ENCODE measurements at regions not wholly inside any gene's neighbourhood (a gene's known extent, or its start where the extent isn't known, plus 50 kb on each side); places are given as distances from the start of the nearest gene placed in this dataset.

GRCh38 chr11:19338375-19338774 lies 97.6 kb upstream of the E2F8 start:
- H3K4me1 ChIP-seq (ENCODE audit: control insufficient read depth in 5 of 5, insufficient read depth in 5 of 5, low read length in 5 of 5): peaks cover 0 to 1% (median 0%) of the 10 kb centered on the region in 5 donors
- H3K9ac ChIP-seq (ENCODE audit: insufficient read depth in 1 of 2, low read length in 2 of 2): no peak overlapping the region
- 70 to 73% methylated on average over 3 of the region's 3 CpGs for WGBS, 2 donors
- H3K27me3 ChIP-seq (ENCODE audit: control insufficient read depth in 3 of 3, insufficient read depth in 3 of 3, low read length in 2 of 3): peaks cover 0 to 83% (median 77%) of the 10 kb centered on the region in 3 donors
- H3K4me3 ChIP-seq: no peak overlapping the region
- no peak overlapping the region for H3K27ac ChIP-seq (ENCODE audit: low read depth in 1 of 2, low read length in 1 of 2)
- ATAC-seq (ENCODE audit: insufficient read depth, low FRiP score) (no peak), DNase-seq (no peak)
- no peaks in the 10 kb centered on the region for H3K9me3 ChIP-seq (ENCODE audit: control insufficient read depth in 4 of 4, insufficient read depth in 3 of 4, low read length in 3 of 4)
- no peaks in the 10 kb centered on the region for H3K36me3 ChIP-seq (ENCODE audit: control insufficient read depth in 4 of 4, insufficient read depth in 4 of 4, low read length in 4 of 4)
- no peak for TF ChIP-seq CTCF (IDR thresholded peaks at IDR 0.05; ENCODE audit: control extremely low read depth, extremely low read depth)

DNA sequence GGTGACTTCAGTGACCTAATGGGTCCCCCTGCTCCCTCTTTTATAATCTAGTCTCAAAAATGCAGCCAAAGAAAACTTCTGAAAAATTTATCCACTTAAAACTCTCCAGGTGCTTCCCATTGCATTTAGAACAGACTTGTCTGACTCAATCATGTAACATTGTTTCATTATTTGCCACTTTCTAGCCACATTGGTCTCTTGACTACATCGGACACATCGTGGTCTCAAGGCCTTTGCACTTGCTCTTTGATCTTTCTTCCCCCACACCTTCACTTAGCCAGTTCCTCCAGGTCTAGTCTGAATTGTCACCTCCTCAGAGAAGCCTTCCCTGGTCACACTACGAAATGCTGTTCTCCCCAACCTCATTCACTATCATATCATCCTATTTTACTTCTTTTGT lies 97.0 kb upstream of the E2F8 start:
- Histone ChIP-seq H3K36me3 (ENCODE audit: control insufficient read depth in 4 of 4, insufficient read depth in 4 of 4, low read length in 4 of 4) (no peaks in the 10 kb centered on the region), H3K4me1 (ENCODE audit: control insufficient read depth in 5 of 5, insufficient read depth in 5 of 5, low read length in 5 of 5) (peaks cover 0 to 1% (median 0%) of the 10 kb centered on the region in 5 donors), H3K4me3 (no peak overlapping the region), H3K27ac (ENCODE audit: low read depth in 1 of 2, low read length in 1 of 2) (no peak overlapping the region), H3K9me3 (ENCODE audit: control insufficient read depth in 4 of 4, insufficient read depth in 3 of 4, low read length in 3 of 4) (no peaks in the 10 kb centered on the region), H3K27me3 (ENCODE audit: control insufficient read depth in 3 of 3, insufficient read depth in 3 of 3, low read length in 2 of 3) (peaks cover 0 to 79% (median 71%) of the 10 kb centered on the region in 3 donors), H3K9ac (ENCODE audit: insufficient read depth in 1 of 2, low read length in 2 of 2) (no peak overlapping the region)
- no peak for DNase-seq
- no peak for ATAC-seq (ENCODE audit: insufficient read depth, low FRiP score)
- TF ChIP-seq CTCF (IDR thresholded peaks at IDR 0.05; ENCODE audit: control extremely low read depth, extremely low read depth): no peak
- 77 to 84% methylated on average over 3 of the region's 3 CpGs for WGBS, 2 donors

DNA sequence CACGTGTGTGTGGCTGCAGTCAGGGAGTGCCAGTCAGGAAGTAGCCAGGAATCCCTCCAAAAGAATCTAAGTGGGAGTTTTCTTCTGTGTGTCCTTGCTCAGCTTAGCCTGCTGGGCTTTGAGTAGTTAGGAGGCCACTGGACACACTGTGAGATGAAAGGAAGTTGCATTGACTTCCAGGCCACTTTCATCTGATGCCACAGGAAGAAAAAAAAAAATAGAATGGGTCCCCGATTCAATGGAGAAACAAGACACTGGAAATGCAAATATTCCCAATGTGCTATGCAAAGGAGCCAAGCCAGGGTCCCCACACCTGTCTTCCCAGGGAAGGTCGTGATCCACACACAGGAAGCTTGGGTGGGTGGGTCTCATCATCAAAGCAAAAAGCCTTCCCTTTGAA lies 95.6 kb upstream of the E2F8 start:
- no peak overlapping the region for H3K9ac ChIP-seq (ENCODE audit: insufficient read depth in 1 of 2, low read length in 2 of 2)
- H3K27ac ChIP-seq (ENCODE audit: low read depth in 1 of 2, low read length in 1 of 2): no peak overlapping the region
- H3K36me3 ChIP-seq (ENCODE audit: control insufficient read depth in 4 of 4, insufficient read depth in 4 of 4, low read length in 4 of 4): no peaks in the 10 kb centered on the region
- peaks cover 0 to 2% (median under 1%) of the 10 kb centered on the region in 5 donors for H3K4me1 ChIP-seq (ENCODE audit: control insufficient read depth in 5 of 5, insufficient read depth in 5 of 5, low read length in 5 of 5)
- WGBS, 2 donors: 37 to 48% methylated on average over 3 of the region's 3 CpGs
- H3K4me3 ChIP-seq: no peak overlapping the region
- ATAC-seq (ENCODE audit: insufficient read depth, low FRiP score) (no peak), DNase-seq (no peak)
- no peak for TF ChIP-seq CTCF (IDR thresholded peaks at IDR 0.05; ENCODE audit: control extremely low read depth, extremely low read depth)
- H3K9me3 ChIP-seq (ENCODE audit: control insufficient read depth in 4 of 4, insufficient read depth in 3 of 4, low read length in 3 of 4): no peaks in the 10 kb centered on the region
- peaks cover 0 to 75% (median 60%) of the 10 kb centered on the region in 3 donors for H3K27me3 ChIP-seq (ENCODE audit: control insufficient read depth in 3 of 3, insufficient read depth in 3 of 3, low read length in 2 of 3)

DNA sequence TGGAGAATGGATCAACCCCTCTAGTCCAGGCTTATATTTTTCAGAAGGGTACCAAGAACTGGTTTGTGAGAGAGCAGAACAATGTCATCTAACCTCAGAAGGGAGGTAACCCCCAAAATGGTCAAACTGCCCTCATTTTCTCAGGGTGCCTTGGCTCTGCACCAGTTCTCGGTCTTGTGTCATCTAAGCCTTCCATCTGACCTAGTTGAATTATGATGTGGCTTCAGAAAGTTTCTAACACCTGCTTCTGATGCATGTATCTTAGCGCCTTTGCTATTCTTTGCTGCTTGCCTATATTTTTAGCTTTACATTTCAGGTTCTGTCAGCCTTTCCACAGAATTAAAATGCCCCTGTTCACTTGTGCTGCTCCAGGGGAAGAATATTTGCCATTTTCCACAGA lies 91.7 kb upstream of the E2F8 start:
- no peak for ATAC-seq (ENCODE audit: insufficient read depth, low FRiP score)
- Histone ChIP-seq H3K36me3 (ENCODE audit: control insufficient read depth in 4 of 4, insufficient read depth in 4 of 4, low read length in 4 of 4) (no peaks in the 10 kb centered on the region), H3K4me1 (ENCODE audit: control insufficient read depth in 5 of 5, insufficient read depth in 5 of 5, low read length in 5 of 5) (peaks cover 0 to 26% (median 3%) of the 10 kb centered on the region in 5 donors), H3K9me3 (ENCODE audit: control insufficient read depth in 4 of 4, insufficient read depth in 3 of 4, low read length in 3 of 4) (no peaks in the 10 kb centered on the region), H3K27ac (ENCODE audit: low read depth in 1 of 2, low read length in 1 of 2) (no peak overlapping the region), H3K4me3 (no peak overlapping the region), H3K9ac (ENCODE audit: insufficient read depth in 1 of 2, low read length in 2 of 2) (no peak overlapping the region), H3K27me3 (ENCODE audit: control insufficient read depth in 3 of 3, insufficient read depth in 3 of 3, low read length in 2 of 3) (peaks cover 0 to 52% (median 34%) of the 10 kb centered on the region in 3 donors)
- TF ChIP-seq CTCF (IDR thresholded peaks at IDR 0.05; ENCODE audit: control extremely low read depth, extremely low read depth): no peak
- 94 to 95% methylated on average over 2 of the region's 2 CpGs for WGBS, 2 donors
- DNase-seq: no peak

Data from lung (tissue), 11 donors.